Keratinocyte (primary cell): ENCODE measurements at regions not wholly inside any gene's neighbourhood (a gene's known extent, or its start where the extent isn't known, plus 50 kb on each side); places are given as distances from the start of the nearest gene placed in this dataset.

Source experiments
- DNase-seq: peaks from one replicate; pipeline ENCODE4 v3.0.0-alpha.2; 2011; ENCODE audit warnings: low read depth, missing footprints, low spot score
- FAIRE-seq: peaks from 2 replicates; lab custom pipeline; 2011; peaks lifted over from hg19 to GRCh38; lab: Jason Lieb, UNC
- H2AFZ ChIP-seq: 2 replicates; pipeline ENCODE4 v1.6.0; 2012; ENCODE audit warnings: low read length, control low read depth, inconsistent platforms; ENCODE audit not compliant: control insufficient read depth
- H3K27ac ChIP-seq: 2 replicates; pipeline ENCODE4 v1.5.1; 2011; ENCODE audit warnings: low read length; ENCODE audit not compliant: control insufficient read depth, insufficient read depth
- H3K27me3 ChIP-seq: 3 replicates; pipeline ENCODE4 v1.6.0; 2011; ENCODE audit warnings: low read length; ENCODE audit not compliant: control insufficient read depth, insufficient read depth; ENCODE audit errors: extremely low read depth
- H3K36me3 ChIP-seq, 2 experiments: 2 replicates in 1 of 2; 3 replicates in 1 of 2; pipeline ENCODE4 v1.5.1; 2011; ENCODE audit warnings: low read length in 2 of 2, mild to moderate bottlenecking in 1 of 2; ENCODE audit not compliant: control insufficient read depth in 2 of 2, insufficient read depth in 2 of 2; ENCODE audit errors: extremely low read depth in 1 of 2
- H3K4me1 ChIP-seq: 3 replicates; pipeline ENCODE4 v1.5.1; 2011; ENCODE audit warnings: low read length; ENCODE audit not compliant: control insufficient read depth, insufficient read depth; ENCODE audit errors: extremely low read depth
- H3K4me2 ChIP-seq: 3 replicates; pipeline ENCODE4 v1.6.0; 2011; ENCODE audit warnings: low read depth, low read length; ENCODE audit not compliant: control insufficient read depth, insufficient read depth; ENCODE audit errors: extremely low read depth
- H3K4me3 ChIP-seq, 3 experiments: fragments of 200-600 bp in 1 of 3; sonication (generic) in 1 of 3; 2 replicates in 2 of 3; 3 replicates in 1 of 3; pipeline ENCODE4 v1.5.1; 2011 to 2016; ENCODE audit warnings: low read length in 3 of 3, mild to moderate bottlenecking in 3 of 3, control low read depth in 2 of 3, inconsistent platforms in 1 of 3, low read depth in 1 of 3, mixed read lengths in 1 of 3, mixed run types in 1 of 3, moderate library complexity in 1 of 3; ENCODE audit not compliant: control insufficient read depth in 2 of 3, insufficient read depth in 2 of 3; ENCODE audit errors: extremely low read depth in 1 of 3
- H3K79me2 ChIP-seq: 2 replicates; pipeline ENCODE4 v1.6.0; 2012; ENCODE audit warnings: low read length; ENCODE audit not compliant: control insufficient read depth, insufficient read depth
- H3K9ac ChIP-seq: 3 replicates; pipeline ENCODE4 v1.6.0; 2011; ENCODE audit warnings: low read length; ENCODE audit not compliant: control insufficient read depth, insufficient read depth; ENCODE audit errors: extremely low read depth
- H3K9me1 ChIP-seq: 3 replicates; pipeline ENCODE4 v1.6.0; 2011; ENCODE audit warnings: low read length; ENCODE audit not compliant: control insufficient read depth, insufficient read depth; ENCODE audit errors: extremely low read depth
- H3K9me3 ChIP-seq: 2 replicates; pipeline ENCODE4 v1.5.1; 2012; ENCODE audit warnings: low read depth, low read length; ENCODE audit not compliant: control insufficient read depth
- H4K20me1 ChIP-seq: 3 replicates; pipeline ENCODE4 v1.6.0; 2011; ENCODE audit warnings: low read length; ENCODE audit not compliant: control insufficient read depth, insufficient read depth; ENCODE audit errors: extremely low read depth
- CTCF ChIP-seq, 3 experiments: IDR thresholded peaks in 1 of 3; conservative IDR thresholded peaks in 1 of 3; optimal IDR thresholded peaks in 1 of 3; 2 replicates in 2 of 3; 3 replicates in 1 of 3; pipeline versions ENCODE3 to v1.5.1; 2011; ENCODE audit warnings: low read length in 3 of 3, mild to moderate bottlenecking in 3 of 3, moderate library complexity in 2 of 3, control low read depth in 1 of 3, inconsistent platforms in 1 of 3; ENCODE audit not compliant: insufficient read depth in 2 of 3; ENCODE audit errors: extremely low read depth in 1 of 3
- EZH2 ChIP-seq: IDR thresholded peaks from one replicate; pipeline ENCODE4 v1.6.1; 2012; ENCODE audit warnings: inconsistent platforms, mild to moderate bottlenecking, low read length, moderate library complexity
- dilution Hi-C: fragments of 300-500 bp; cut with MboI; formaldehyde crosslinking; loops from one replicate; pipeline ENCODE4 v1.7.0; 2020; ENCODE audit warnings: low sequenced_read_pairs; ENCODE audit not compliant: extremely low pct_ligation_motif_present

- DNase-seq, result no peak
- dilution Hi-C loops, result no loop called here
Observed at GRCh38 chr19:31152906-31153305, 196.3 kb downstream of the TSHZ3 start.

GRCh38 chr19:31149441-31149941 lies 199.7 kb downstream of the TSHZ3 start:
- Histone ChIP-seq H3K27me3 (no peaks in the 10 kb centered on the region), H3K27ac (no peak overlapping the region), H2AFZ (peak overlapping the region; percentile 63), H4K20me1 (no peaks in the 10 kb centered on the region), H3K9ac (no peak overlapping the region), H3K4me3 (no peak overlapping the region), H3K36me3 (no peaks in the 10 kb centered on the region), H3K9me1 (no peaks in the 10 kb centered on the region), H3K4me1 (peaks cover 51% of the 10 kb centered on the region), H3K79me2 (no peaks in the 10 kb centered on the region), H3K4me2 (peak overlapping the region; percentile 55), H3K9me3 (no peaks in the 10 kb centered on the region)
- dilution Hi-C loops, result no loop called here
- DNase-seq (no peak), FAIRE-seq (no peak)
- TF ChIP-seq EZH2 (no peak), CTCF (optimal IDR thresholded peaks at IDR 0.05 in 1 of 3, IDR thresholded peaks at IDR 0.05 in 1 of 3, conservative IDR thresholded peaks at IDR 0.05 in 1 of 3; ENCODE audit: extremely low read depth in 1 of 3, insufficient read depth in 2 of 3, low read length in 3 of 3) (no peak)

More at GRCh38 chr19:31152906-31153305, 196.3 kb downstream of the TSHZ3 start:
- no peaks in the 10 kb centered on the region for H3K36me3 ChIP-seq
- peak overlapping the region; percentile 38 for H2AFZ ChIP-seq
- peak; percentile 73 for FAIRE-seq
- no peak overlapping the region for H3K4me2 ChIP-seq
- H3K27ac ChIP-seq, result peak overlapping the region; percentile 50
- H3K9ac ChIP-seq, result no peak overlapping the region
- H3K27me3 ChIP-seq, result no peaks in the 10 kb centered on the region
- H3K4me1 ChIP-seq, result peaks cover 33% of the 10 kb centered on the region
- H3K9me3 ChIP-seq, result no peaks in the 10 kb centered on the region
- TF ChIP-seq CTCF (optimal IDR thresholded peaks at IDR 0.05 in 1 of 3, IDR thresholded peaks at IDR 0.05 in 1 of 3, conservative IDR thresholded peaks at IDR 0.05 in 1 of 3; ENCODE audit: extremely low read depth in 1 of 3, insufficient read depth in 2 of 3, low read length in 3 of 3) (no peak), EZH2 (no peak)
- no peaks in the 10 kb centered on the region for H4K20me1 ChIP-seq
- H3K4me3 ChIP-seq, result no peak overlapping the region
- H3K9me1 ChIP-seq, result no peaks in the 10 kb centered on the region
- H3K79me2 ChIP-seq, result no peaks in the 10 kb centered on the region
